ENCODE measurements at regions not wholly inside any gene's neighbourhood (a gene's known extent, or its start where the extent isn't known, plus 50 kb on each side); places are given as distances from the start of the nearest gene placed in this dataset.

DNA sequence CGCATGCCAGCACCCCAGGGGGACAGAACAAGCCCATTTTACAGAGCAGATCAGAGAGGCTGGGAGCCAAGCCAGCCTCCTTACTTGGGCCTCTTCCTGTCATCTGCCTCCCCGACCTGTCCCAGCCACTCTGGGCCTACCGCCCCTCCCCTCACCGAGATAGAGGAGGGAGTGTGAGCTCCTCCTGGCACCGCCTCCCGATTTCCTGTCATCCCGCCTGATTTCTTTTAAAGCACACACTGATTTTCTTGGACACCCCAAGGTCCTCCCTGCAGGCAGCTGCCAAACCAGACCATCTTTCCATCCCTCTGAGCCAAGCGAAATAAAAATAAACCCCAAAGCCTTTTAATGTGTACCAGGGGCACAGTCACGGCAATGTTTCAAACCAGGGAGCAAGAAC lies 108.4 kb downstream of the RFLNA start:
- Histone ChIP-seq H3K36me3 (ENCODE audit: insufficient read depth, low read length) (peaks cover 55% of the 10 kb centered on the region), H3K4me1 (ENCODE audit: insufficient read depth, low read length, poor library complexity, severe bottlenecking) (no peaks in the 10 kb centered on the region), H3K4me3 (ENCODE audit: low read length, poor library complexity, severe bottlenecking) (no peak overlapping the region), H3K79me2 (ENCODE audit: insufficient read depth, low read length) (peaks cover 3% of the 10 kb centered on the region; the same call in 1 of the 2 replicates), H2AFZ (ENCODE audit: low read length) (no peak overlapping the region), H3K9ac (ENCODE audit: low read depth, low read length, poor library complexity, severe bottlenecking) (no peak overlapping the region), H4K20me1 (ENCODE audit: insufficient read depth, low read length, poor library complexity, severe bottlenecking) (peaks cover 10% of the 10 kb centered on the region), H3F3A (ENCODE audit: low read depth) (no peaks in the 10 kb centered on the region), H3K9me2 (replicated peaks; ENCODE audit: low read depth, low read length) (no peaks in the 10 kb centered on the region), H3K4me2 (ENCODE audit: low read depth, low read length, poor library complexity, severe bottlenecking) (no peak overlapping the region), H3K9me3 (ENCODE audit: insufficient read depth, low read depth, low read length) (no peaks in the 10 kb centered on the region), H3K27me3 (ENCODE audit: insufficient read depth, low read length, poor library complexity, severe bottlenecking) (no peaks in the 10 kb centered on the region)
- TF ChIP-seq, protein P1, sequence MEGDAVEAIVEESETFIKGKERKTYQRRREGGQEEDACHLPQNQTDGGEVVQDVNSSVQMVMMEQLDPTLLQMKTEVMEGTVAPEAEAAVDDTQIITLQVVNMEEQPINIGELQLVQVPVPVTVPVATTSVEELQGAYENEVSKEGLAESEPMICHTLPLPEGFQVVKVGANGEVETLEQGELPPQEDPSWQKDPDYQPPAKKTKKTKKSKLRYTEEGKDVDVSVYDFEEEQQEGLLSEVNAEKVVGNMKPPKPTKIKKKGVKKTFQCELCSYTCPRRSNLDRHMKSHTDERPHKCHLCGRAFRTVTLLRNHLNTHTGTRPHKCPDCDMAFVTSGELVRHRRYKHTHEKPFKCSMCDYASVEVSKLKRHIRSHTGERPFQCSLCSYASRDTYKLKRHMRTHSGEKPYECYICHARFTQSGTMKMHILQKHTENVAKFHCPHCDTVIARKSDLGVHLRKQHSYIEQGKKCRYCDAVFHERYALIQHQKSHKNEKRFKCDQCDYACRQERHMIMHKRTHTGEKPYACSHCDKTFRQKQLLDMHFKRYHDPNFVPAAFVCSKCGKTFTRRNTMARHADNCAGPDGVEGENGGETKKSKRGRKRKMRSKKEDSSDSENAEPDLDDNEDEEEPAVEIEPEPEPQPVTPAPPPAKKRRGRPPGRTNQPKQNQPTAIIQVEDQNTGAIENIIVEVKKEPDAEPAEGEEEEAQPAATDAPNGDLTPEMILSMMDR (conservative IDR thresholded peaks at IDR 0.05; ENCODE audit: low read length), result no peak
- no peak for TF ChIP-seq EZH2phosphoT487 (IDR thresholded peaks at IDR 0.05; ENCODE audit: borderline replicate concordance)

DNA sequence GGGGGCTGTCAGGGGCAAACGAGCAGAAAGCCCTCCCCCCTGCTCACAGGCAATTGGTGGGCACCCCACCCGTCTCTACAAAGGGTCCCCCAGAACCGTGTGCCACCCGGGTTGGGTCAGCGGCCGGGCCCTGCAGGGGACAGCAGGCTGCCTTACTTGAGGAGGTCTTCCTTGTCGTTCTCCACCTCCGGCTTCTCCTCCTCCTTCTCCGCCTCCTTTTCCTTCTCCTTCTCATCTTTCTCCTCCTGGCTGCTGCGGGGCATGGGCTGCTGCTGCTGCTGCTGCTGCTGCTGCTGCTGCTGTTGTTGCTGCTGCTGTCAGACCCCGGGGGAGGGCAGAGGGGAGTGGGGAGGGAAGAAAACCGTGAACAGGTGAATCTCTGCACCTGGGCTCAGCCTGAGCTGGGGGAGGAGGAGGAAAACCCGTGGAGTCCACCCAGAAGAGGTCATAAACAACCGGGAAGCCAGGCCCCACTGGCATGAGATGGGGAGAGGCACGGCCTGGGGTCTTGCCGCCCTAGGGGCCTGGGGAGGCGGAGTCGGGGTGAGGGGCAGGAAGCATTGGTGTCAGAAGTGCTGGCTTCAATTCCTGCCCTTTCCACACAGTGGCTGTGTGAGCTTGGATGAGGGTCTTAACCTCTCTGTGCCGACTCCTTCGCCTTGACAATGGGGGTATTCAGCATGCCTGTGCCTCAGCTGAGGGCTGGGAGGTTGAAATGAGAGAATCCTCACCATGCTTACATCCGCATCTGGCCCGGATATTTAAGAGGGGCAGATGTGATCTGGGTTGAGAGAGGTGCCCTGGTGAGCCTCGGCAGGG lies 107.6 kb downstream of the RFLNA start:
- no peaks in the 10 kb centered on the region for H3K4me1 ChIP-seq (ENCODE audit: insufficient read depth, low read length, poor library complexity, severe bottlenecking)
- H3K79me2 ChIP-seq (ENCODE audit: insufficient read depth, low read length), result no peaks in the 10 kb centered on the region; the same call in 1 of the 2 replicates
- no peak overlapping the region for H2AFZ ChIP-seq (ENCODE audit: low read length)
- H3K36me3 ChIP-seq (ENCODE audit: insufficient read depth, low read length), result peaks cover 63% of the 10 kb centered on the region
- H3F3A ChIP-seq (ENCODE audit: low read depth), result no peaks in the 10 kb centered on the region
- H3K9me2 ChIP-seq (replicated peaks; ENCODE audit: low read depth, low read length), result no peaks in the 10 kb centered on the region
- H3K4me3 ChIP-seq (ENCODE audit: low read length, poor library complexity, severe bottlenecking), result no peak overlapping the region
- H3K27me3 ChIP-seq (ENCODE audit: insufficient read depth, low read length, poor library complexity, severe bottlenecking), result no peaks in the 10 kb centered on the region
- no peak for TF ChIP-seq EZH2phosphoT487 (IDR thresholded peaks at IDR 0.05; ENCODE audit: borderline replicate concordance)
- TF ChIP-seq, protein P1 (conservative IDR thresholded peaks at IDR 0.05; ENCODE audit: low read length), result no peak
- no peak overlapping the region for H3K9ac ChIP-seq (ENCODE audit: low read depth, low read length, poor library complexity, severe bottlenecking)
- peaks cover 10% of the 10 kb centered on the region for H4K20me1 ChIP-seq (ENCODE audit: insufficient read depth, low read length, poor library complexity, severe bottlenecking)
- no peak overlapping the region for H3K4me2 ChIP-seq (ENCODE audit: low read depth, low read length, poor library complexity, severe bottlenecking)
- H3K9me3 ChIP-seq (ENCODE audit: insufficient read depth, low read depth, low read length), result no peaks in the 10 kb centered on the region

DNA sequence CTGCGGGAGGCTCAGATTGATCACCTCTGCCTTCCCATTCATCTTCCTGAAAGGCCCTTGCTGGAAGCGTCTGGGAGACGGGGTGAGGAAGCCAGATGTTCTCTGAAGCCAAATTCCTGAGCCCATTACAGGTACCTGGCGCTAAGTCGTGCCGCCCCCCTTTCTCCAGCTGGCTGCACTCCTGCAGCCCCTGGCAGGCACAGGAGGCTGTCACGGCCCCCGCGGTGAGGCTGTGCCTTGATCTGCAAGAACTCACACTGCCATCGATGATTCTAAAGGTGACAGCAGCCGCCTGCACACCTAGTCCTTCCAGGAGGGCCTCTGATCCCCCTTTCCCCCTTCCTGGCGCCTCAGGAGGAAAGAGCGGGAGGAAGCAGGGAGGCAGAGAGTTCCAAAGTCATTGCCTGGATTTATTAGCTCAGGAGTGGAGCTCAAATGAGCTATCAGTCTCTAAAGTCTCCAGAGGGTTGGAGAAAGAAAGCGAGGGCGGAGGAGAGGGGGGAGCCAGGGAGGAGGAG lies 106.9 kb downstream of the RFLNA start:
- no peak overlapping the region for H3K4me3 ChIP-seq (ENCODE audit: low read length, poor library complexity, severe bottlenecking)
- no peak for TF ChIP-seq EZH2phosphoT487 (IDR thresholded peaks at IDR 0.05; ENCODE audit: borderline replicate concordance)
- TF ChIP-seq, protein P1 (conservative IDR thresholded peaks at IDR 0.05; ENCODE audit: low read length), result no peak
- no peaks in the 10 kb centered on the region for H3K9me3 ChIP-seq (ENCODE audit: insufficient read depth, low read depth, low read length)
- H3F3A ChIP-seq (ENCODE audit: low read depth), result no peaks in the 10 kb centered on the region
- no peaks in the 10 kb centered on the region for H3K4me1 ChIP-seq (ENCODE audit: insufficient read depth, low read length, poor library complexity, severe bottlenecking)
- H4K20me1 ChIP-seq (ENCODE audit: insufficient read depth, low read length, poor library complexity, severe bottlenecking), result peaks cover 7% of the 10 kb centered on the region
- H3K79me2 ChIP-seq (ENCODE audit: insufficient read depth, low read length), result no peaks in the 10 kb centered on the region; the same call in 1 of the 2 replicates
- H3K9me2 ChIP-seq (replicated peaks; ENCODE audit: low read depth, low read length), result no peaks in the 10 kb centered on the region
- H2AFZ ChIP-seq (ENCODE audit: low read length), result no peak overlapping the region
- H3K4me2 ChIP-seq (ENCODE audit: low read depth, low read length, poor library complexity, severe bottlenecking), result no peak overlapping the region
- no peak overlapping the region for H3K9ac ChIP-seq (ENCODE audit: low read depth, low read length, poor library complexity, severe bottlenecking)
- no peaks in the 10 kb centered on the region for H3K27me3 ChIP-seq (ENCODE audit: insufficient read depth, low read length, poor library complexity, severe bottlenecking)
- H3K36me3 ChIP-seq (ENCODE audit: insufficient read depth, low read length), result peaks cover 64% of the 10 kb centered on the region

All from Loucy (cell line).